Suprapubic skin (tissue), 3 donors: ENCODE measurements at regions not wholly inside any gene's neighbourhood (a gene's known extent, or its start where the extent isn't known, plus 50 kb on each side); places are given as distances from the start of the nearest gene placed in this dataset.

Experiments used
- POLR2A ChIP-seq, 2 donors: fragments of 450-650 bp; IDR thresholded peaks; one replicate each; pipeline ENCODE4 v1.6.1; 2017; ENCODE audit warnings: antibody characterized with exemption in 2 of 2, mild to moderate bottlenecking in 2 of 2, moderate library complexity in 2 of 2
- TF ChIP-seq, protein P1 (sequence below), 2 donors: fragments of 200-600 bp in 1 of 2; fragments of 450-650 bp in 1 of 2; sonication (generic) in 1 of 2; IDR thresholded peaks; one replicate each; pipeline ENCODE4 v1.5.1; 2016 to 2019; ENCODE audit warnings: antibody characterized with exemption in 2 of 2, mild to moderate bottlenecking in 1 of 2, moderate library complexity in 1 of 2

GRCh38 chr16:26806657-26807056 lies 260.1 kb upstream of the C16orf82 start:
- TF ChIP-seq, protein P1, sequence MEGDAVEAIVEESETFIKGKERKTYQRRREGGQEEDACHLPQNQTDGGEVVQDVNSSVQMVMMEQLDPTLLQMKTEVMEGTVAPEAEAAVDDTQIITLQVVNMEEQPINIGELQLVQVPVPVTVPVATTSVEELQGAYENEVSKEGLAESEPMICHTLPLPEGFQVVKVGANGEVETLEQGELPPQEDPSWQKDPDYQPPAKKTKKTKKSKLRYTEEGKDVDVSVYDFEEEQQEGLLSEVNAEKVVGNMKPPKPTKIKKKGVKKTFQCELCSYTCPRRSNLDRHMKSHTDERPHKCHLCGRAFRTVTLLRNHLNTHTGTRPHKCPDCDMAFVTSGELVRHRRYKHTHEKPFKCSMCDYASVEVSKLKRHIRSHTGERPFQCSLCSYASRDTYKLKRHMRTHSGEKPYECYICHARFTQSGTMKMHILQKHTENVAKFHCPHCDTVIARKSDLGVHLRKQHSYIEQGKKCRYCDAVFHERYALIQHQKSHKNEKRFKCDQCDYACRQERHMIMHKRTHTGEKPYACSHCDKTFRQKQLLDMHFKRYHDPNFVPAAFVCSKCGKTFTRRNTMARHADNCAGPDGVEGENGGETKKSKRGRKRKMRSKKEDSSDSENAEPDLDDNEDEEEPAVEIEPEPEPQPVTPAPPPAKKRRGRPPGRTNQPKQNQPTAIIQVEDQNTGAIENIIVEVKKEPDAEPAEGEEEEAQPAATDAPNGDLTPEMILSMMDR (IDR thresholded peaks at IDR 0.05), result no peak
- TF ChIP-seq POLR2A (IDR thresholded peaks at IDR 0.05), result no peak
